Tibial nerve (tissue), 3 donors: ENCODE measurements at regions not wholly inside any gene's neighbourhood (a gene's known extent, or its start where the extent isn't known, plus 50 kb on each side); places are given as distances from the start of the nearest gene placed in this dataset.

ENCODE experiments used
- POLR2A ChIP-seq, 2 donors: fragments of 450-650 bp; IDR thresholded peaks; one replicate each; pipeline ENCODE4 v1.6.1; 2017; ENCODE audit warnings: antibody characterized with exemption in 2 of 2, mild to moderate bottlenecking in 2 of 2, moderate library complexity in 2 of 2
- TF ChIP-seq, protein P1 (sequence below), 5 experiments: fragments of 200-600 bp in 3 of 5; fragments of 450-650 bp in 2 of 5; sonication (generic) in 3 of 5; IDR thresholded peaks; one replicate each; pipeline ENCODE4 v1.5.1; 2016 to 2019; ENCODE audit warnings: antibody characterized with exemption in 5 of 5, mild to moderate bottlenecking in 3 of 5, moderate library complexity in 2 of 5

DNA sequence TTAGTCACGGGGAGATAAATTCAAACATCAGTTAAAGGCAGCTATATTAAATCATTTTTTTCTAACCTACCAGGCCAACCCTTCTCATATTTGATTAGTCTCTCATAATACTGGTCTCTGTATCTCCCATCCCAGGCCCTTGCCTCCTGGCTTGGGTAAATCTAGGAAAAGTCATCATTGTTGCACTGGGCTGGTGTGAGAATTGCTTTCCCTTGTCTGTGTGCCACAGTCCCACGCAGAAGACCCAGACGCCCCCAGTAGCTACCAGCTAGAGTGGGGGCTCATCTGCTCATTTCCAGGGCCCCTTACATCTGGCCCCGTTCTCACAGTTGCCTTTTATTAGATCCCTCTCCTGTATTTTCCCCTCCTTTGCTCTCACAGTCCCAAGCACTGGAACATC lies 67.6 kb upstream of the VIPR2 start:
- TF ChIP-seq, protein P1, sequence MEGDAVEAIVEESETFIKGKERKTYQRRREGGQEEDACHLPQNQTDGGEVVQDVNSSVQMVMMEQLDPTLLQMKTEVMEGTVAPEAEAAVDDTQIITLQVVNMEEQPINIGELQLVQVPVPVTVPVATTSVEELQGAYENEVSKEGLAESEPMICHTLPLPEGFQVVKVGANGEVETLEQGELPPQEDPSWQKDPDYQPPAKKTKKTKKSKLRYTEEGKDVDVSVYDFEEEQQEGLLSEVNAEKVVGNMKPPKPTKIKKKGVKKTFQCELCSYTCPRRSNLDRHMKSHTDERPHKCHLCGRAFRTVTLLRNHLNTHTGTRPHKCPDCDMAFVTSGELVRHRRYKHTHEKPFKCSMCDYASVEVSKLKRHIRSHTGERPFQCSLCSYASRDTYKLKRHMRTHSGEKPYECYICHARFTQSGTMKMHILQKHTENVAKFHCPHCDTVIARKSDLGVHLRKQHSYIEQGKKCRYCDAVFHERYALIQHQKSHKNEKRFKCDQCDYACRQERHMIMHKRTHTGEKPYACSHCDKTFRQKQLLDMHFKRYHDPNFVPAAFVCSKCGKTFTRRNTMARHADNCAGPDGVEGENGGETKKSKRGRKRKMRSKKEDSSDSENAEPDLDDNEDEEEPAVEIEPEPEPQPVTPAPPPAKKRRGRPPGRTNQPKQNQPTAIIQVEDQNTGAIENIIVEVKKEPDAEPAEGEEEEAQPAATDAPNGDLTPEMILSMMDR (IDR thresholded peaks at IDR 0.05): no peak
- TF ChIP-seq POLR2A (IDR thresholded peaks at IDR 0.05): no peak
